Lung microvascular endothelial cell (primary cell): ENCODE measurements at regions not wholly inside any gene's neighbourhood (a gene's known extent, or its start where the extent isn't known, plus 50 kb on each side); places are given as distances from the start of the nearest gene placed in this dataset.
"Not testable (repeated sequence)": the region's sequence is repeated elsewhere in the genome, so short reads cannot be mapped to it uniquely, and the experiment has no call there.

Experiments used
- DNase-seq, 2 donors: peaks; one replicate each; pipeline versions ENCODE4 v3.0.0 to v3.0.0-alpha.2; 2010; ENCODE audit warnings: low read depth in 2 of 2

GRCh38 chr19:14285726-14286125 is 79.8 kb upstream of the ADGRL1 start:
- DNase-seq: not testable (repeated sequence)

DNA sequence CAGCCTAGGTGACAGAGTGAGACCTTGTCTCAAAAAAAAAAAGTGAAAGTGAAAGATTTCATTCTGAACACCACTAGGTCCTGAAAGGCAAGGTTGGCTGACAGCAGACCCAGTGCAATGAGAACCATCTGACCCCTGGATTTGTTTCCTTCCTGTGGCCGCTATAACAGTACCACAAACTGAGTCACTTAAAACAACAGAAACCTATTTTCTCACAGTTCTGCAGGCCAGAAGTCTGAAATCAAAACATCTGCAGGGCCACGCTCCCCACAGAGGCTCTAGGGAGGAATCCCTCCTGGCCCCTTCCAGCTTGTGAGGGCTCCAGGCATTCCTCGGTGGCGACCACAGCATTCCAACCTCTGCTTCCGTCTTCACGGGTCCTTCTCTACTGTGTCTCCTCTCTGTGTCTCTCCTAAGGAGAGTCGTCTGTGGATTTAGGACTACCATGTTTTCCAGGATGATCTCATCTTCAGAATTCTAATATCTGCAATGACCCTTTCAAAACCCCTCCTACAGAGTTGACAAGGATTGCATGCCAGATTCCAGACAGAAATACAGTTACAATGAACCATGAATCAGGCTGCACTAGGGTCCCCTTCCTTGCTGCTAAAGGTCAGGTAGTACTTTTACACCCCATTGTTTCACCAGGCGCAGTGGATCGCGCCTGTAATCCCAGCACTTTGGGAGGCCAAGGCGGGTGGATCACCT is 78.0 kb upstream of the ADGRL1 start:
- peak; percentile 93 to 94 for DNase-seq

- not testable (repeated sequence) for DNase-seq
These were observed 73.3 kb upstream of the ADGRL1 start for GRCh38 chr19:14279270-14279669.

GRCh38 chr19:14277608-14278007 is 71.6 kb upstream of the ADGRL1 start:
- no peak for DNase-seq

- DNase-seq: not testable (repeated sequence)
These were observed 69.9 kb upstream of the ADGRL1 start for GRCh38 chr19:14275823-14276222.

GRCh38 chr19:14272623-14273022 is 66.7 kb upstream of the ADGRL1 start:
- no peak for DNase-seq

DNA sequence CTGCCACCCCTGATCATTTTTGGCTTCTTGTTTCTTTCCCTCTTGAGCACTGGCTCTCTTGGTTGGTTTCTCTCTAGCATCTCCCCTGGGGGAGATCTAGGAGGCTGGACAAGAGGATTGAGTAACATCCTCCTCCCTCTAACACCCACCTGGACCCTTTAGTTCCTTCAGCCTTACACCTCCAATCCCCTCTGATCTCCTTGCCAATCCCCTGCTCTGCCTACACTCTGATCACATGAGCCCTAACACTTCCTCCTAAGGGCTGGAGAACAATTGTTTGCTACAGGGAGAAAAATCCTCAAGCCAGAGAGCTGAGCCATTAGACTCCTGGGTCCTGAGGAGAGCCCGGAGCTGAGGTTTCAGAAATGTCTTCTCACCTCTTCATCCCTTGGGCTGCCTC is 65.9 kb upstream of the ADGRL1 start:
- no peak for DNase-seq

GRCh38 chr19:14270557-14270956 is 64.6 kb upstream of the ADGRL1 start:
- not testable (repeated sequence) for DNase-seq

DNA sequence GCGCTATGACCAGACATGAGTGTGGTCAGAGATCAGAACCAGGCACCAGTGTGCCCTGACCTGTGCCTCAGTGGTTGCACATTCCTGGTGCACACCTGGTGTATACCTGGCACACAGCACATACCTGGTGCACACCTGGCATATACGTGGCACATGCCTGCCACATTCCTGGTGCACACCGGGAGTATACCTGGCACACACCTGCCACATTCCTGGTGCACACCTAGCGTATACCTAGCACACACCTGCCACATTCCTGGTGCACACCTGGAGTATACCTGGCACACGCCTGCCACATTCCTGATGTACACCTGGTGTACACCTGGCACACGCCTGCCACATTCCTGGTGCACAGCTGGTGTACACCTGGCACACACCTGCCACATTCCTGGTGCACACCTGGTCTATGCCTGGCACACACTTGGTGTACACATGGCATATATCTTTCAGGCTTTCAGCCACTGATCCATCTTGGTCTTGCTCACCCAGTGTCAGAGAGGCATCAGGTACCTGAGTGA is 61.3 kb upstream of the ADGRL1 start:
- DNase-seq: no peak

DNA sequence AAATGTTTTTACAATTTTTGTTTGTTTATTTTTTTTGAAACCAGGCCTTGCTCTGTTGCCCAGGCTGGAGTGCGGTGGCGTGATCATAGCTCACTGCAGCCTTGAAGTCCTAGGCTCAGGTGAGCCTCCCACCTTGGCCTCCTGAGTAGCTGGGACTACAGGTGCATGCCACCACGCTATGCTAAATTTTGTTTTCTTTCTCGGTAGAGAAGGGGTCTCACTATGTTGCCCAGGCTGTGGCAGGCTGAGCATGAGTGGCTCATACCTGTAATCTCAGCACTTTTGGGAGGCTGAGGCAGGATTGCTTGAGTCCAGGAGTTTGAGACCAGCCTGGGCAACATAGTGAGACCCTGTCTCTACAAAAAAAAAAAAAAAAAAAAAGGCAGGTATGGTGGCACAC is 60.2 kb upstream of the ADGRL1 start:
- DNase-seq: not testable (repeated sequence)

DNA sequence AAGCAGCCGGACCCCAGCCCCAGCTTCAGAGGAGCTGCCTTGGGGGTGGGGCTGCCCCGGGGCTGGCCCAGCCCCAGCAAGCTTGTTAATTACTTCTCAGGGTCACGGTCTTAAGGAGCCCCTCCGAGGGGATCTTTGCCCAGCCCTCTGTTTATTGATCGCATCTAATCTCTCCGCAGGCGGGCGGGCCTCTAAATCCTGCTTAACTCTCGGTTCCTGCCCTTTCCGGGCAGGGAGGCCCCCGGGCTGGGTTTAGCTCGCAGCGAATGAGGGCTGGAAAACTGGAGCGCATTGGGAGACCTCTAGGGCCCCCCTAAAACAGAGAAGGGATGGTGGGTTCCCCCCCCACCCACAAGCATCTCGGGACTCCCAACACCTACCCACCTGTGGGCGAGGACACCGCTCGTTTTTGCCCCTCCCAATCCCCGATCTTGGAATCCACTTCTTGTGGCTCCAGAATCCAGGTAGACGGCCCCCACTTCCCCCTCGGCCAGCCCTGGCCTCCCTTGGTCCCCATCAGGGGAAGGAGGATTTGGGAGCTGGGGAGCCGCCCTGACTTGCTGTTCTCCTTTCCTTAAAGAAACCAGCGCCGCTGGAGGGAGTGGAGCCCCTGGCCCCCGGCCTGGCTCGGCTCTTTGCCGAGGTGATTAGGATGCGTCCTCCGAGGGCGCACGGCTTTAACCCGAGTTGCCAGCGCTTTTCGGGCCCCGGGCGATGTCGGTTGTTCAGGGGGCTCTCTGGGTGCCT is 59.5 kb upstream of the ADGRL1 start:
- DNase-seq: no peak

GRCh38 chr19:14255902-14256649 is 50.1 kb upstream of the ADGRL1 start:
- DNase-seq: peak in 1 of 2 donors; percentile 14
